Thyroid gland (tissue), 4 donors: ENCODE measurements at regions not wholly inside any gene's neighbourhood (a gene's known extent, or its start where the extent isn't known, plus 50 kb on each side); places are given as distances from the start of the nearest gene placed in this dataset.

ENCODE experiments used
- DNase-seq, 2 donors: peaks; one replicate each; pipeline ENCODE4 v3.0.0-alpha.2; 2019
- H3K27ac ChIP-seq, 3 donors: fragments of 200-600 bp; sonication (generic); 1 replicate in 2 of 3; 2 replicates in 1 of 3; pipeline ENCODE4 v1.5.1; 2016 to 2019; ENCODE audit warnings: mild to moderate bottlenecking in 1 of 3, moderate library complexity in 1 of 3
- H3K27me3 ChIP-seq: fragments of 200-600 bp; sonication (generic); one replicate; pipeline ENCODE4 v1.5.1; 2019
- H3K36me3 ChIP-seq, 2 donors: fragments of 200-600 bp; sonication (generic); one replicate each; pipeline ENCODE4 v1.5.1; 2016 to 2019
- H3K4me1 ChIP-seq, 2 donors: fragments of 200-600 bp; sonication (generic); one replicate each; pipeline ENCODE4 v1.5.1; 2017 to 2019
- H3K4me3 ChIP-seq, 3 donors: fragments of 200-600 bp; sonication (generic); replicated peaks in 1 of 3; 1 replicate in 2 of 3; 2 replicates in 1 of 3; pipeline ENCODE4 v1.5.1; 2016; ENCODE audit warnings: mild to moderate bottlenecking in 1 of 3
- H3K9me3 ChIP-seq: fragments of 200-600 bp; sonication (generic); one replicate; pipeline ENCODE4 v1.5.1; 2017
- CTCF ChIP-seq, 6 experiments: fragments of 200-600 bp in 3 of 6; fragments of 450-650 bp in 3 of 6; sonication (generic) in 3 of 6; IDR thresholded peaks; one replicate each; pipeline ENCODE4 v1.5.1; 2016 to 2019; ENCODE audit warnings: antibody characterized with exemption in 6 of 6, mild to moderate bottlenecking in 2 of 6, inconsistent platforms in 1 of 6, moderate library complexity in 1 of 6
- POLR2A ChIP-seq, 2 donors: fragments of 450-650 bp; IDR thresholded peaks; one replicate each; pipeline ENCODE4 v1.6.1; 2017; ENCODE audit warnings: antibody characterized with exemption in 2 of 2, mild to moderate bottlenecking in 2 of 2, moderate library complexity in 1 of 2
- WGBS, 2 donors: methylation state at CpG; one replicate each; pipeline ENCODE4 v1.1.5; 2017; 5-methylcytosine and 5-hydroxymethylcytosine counted together
- intact Hi-C: fragments of 100-400 bp; cut with DNase I; formaldehyde crosslinking; loops from one replicate; pipeline ENCODE4 v1.15.1; 2023

- TF ChIP-seq POLR2A (IDR thresholded peaks at IDR 0.05) = no peak
- no peak for TF ChIP-seq CTCF (IDR thresholded peaks at IDR 0.05)
- H3K27me3 ChIP-seq = no peaks in the 10 kb centered on the region
- H3K27ac ChIP-seq = no peak overlapping the region
- intact Hi-C loops = no loop called here
- H3K4me1 ChIP-seq = no peaks in the 10 kb centered on the region
- DNase-seq = no peak
- WGBS, 2 donors = 83 to 90% methylated on average over 2 of the region's 2 CpGs
- H3K4me3 ChIP-seq = no peak overlapping the region
- H3K36me3 ChIP-seq = no peaks in the 10 kb centered on the region
- H3K9me3 ChIP-seq = no peaks in the 10 kb centered on the region
These were observed 503.8 kb upstream of the MARCKS start for GRCh38 chr6:113353392-113353791.

- no peaks in the 10 kb centered on the region for H3K27me3 ChIP-seq
- no peak overlapping the region for H3K4me3 ChIP-seq
- no peak overlapping the region for H3K27ac ChIP-seq
- intact Hi-C loops = no loop called here
- H3K36me3 ChIP-seq = no peaks in the 10 kb centered on the region
- TF ChIP-seq POLR2A (IDR thresholded peaks at IDR 0.05) = no peak
- TF ChIP-seq CTCF (IDR thresholded peaks at IDR 0.05) = no peak
- 82 to 98% methylated on average over 6 of the region's 6 CpGs for WGBS, 2 donors
- H3K4me1 ChIP-seq = no peaks in the 10 kb centered on the region
- no peak for DNase-seq
- no peaks in the 10 kb centered on the region for H3K9me3 ChIP-seq
These were observed 502.8 kb upstream of the MARCKS start for GRCh38 chr6:113354204-113354895.

- H3K36me3 ChIP-seq = no peaks in the 10 kb centered on the region
- intact Hi-C loops = no loop called here
- no peaks in the 10 kb centered on the region for H3K9me3 ChIP-seq
- no peaks in the 10 kb centered on the region for H3K4me1 ChIP-seq
- no peak overlapping the region for H3K27ac ChIP-seq
- TF ChIP-seq POLR2A (IDR thresholded peaks at IDR 0.05) = no peak
- TF ChIP-seq CTCF (IDR thresholded peaks at IDR 0.05) = no peak
- H3K27me3 ChIP-seq = no peaks in the 10 kb centered on the region
- WGBS, 2 donors = 80 to 85% methylated on average over 1 of the region's 1 CpG
- DNase-seq = no peak
- no peak overlapping the region for H3K4me3 ChIP-seq
These were observed 501.0 kb upstream of the MARCKS start for GRCh38 chr6:113356139-113356538.

GRCh38 chr6:113357041-113357440, 500.1 kb upstream of the MARCKS start:
- WGBS, 2 donors = 80 to 84% methylated on average over 4 of the region's 4 CpGs
- TF ChIP-seq POLR2A (IDR thresholded peaks at IDR 0.05) = no peak
- no peak for TF ChIP-seq CTCF (IDR thresholded peaks at IDR 0.05)

GRCh38 chr6:113358063-113358583, 499.0 kb upstream of the MARCKS start:
- DNase-seq = no peak
- intact Hi-C loops = no loop called here
- Histone ChIP-seq H3K27me3 (no peaks in the 10 kb centered on the region), H3K36me3 (no peaks in the 10 kb centered on the region), H3K4me3 (no peak overlapping the region), H3K9me3 (no peaks in the 10 kb centered on the region), H3K27ac (no peak overlapping the region), H3K4me1 (no peaks in the 10 kb centered on the region)
- no peak for TF ChIP-seq CTCF (IDR thresholded peaks at IDR 0.05)
- TF ChIP-seq POLR2A (IDR thresholded peaks at IDR 0.05) = no peak
- 94 to 95% methylated on average over 3 of the region's 3 CpGs for WGBS, 2 donors

More at GRCh38 chr6:113357041-113357440, 500.1 kb upstream of the MARCKS start:
- intact Hi-C loops = no loop called here
- Histone ChIP-seq H3K36me3 (no peaks in the 10 kb centered on the region), H3K27ac (no peak overlapping the region), H3K4me3 (no peak overlapping the region), H3K27me3 (no peaks in the 10 kb centered on the region), H3K9me3 (no peaks in the 10 kb centered on the region), H3K4me1 (no peaks in the 10 kb centered on the region)
- no peak for DNase-seq
